ENCODE measurements at regions not wholly inside any gene's neighbourhood (a gene's known extent, or its start where the extent isn't known, plus 50 kb on each side); places are given as distances from the start of the nearest gene placed in this dataset.

DNA sequence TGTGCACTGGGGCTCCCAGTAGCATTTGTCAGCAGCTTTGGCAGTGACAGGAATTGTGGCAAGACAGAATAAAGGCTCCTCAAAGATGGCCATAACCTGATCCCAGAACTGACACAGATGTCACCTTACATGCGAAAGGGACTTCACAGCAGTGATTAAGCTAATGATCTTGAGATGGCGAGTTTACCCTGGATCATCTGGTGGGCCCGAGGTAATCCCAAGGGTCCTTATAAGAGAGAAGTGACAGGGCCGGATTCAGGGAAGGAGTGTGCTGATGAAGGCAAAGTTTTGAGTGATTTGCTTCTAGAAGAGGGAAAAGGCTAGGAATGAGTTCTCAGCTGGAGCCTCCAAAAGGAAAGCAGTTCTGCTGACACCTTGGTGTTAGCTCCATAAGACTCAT lies 333.9 kb downstream of the LPIN1 start:
- TF ChIP-seq, protein P1, sequence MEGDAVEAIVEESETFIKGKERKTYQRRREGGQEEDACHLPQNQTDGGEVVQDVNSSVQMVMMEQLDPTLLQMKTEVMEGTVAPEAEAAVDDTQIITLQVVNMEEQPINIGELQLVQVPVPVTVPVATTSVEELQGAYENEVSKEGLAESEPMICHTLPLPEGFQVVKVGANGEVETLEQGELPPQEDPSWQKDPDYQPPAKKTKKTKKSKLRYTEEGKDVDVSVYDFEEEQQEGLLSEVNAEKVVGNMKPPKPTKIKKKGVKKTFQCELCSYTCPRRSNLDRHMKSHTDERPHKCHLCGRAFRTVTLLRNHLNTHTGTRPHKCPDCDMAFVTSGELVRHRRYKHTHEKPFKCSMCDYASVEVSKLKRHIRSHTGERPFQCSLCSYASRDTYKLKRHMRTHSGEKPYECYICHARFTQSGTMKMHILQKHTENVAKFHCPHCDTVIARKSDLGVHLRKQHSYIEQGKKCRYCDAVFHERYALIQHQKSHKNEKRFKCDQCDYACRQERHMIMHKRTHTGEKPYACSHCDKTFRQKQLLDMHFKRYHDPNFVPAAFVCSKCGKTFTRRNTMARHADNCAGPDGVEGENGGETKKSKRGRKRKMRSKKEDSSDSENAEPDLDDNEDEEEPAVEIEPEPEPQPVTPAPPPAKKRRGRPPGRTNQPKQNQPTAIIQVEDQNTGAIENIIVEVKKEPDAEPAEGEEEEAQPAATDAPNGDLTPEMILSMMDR (IDR thresholded peaks at IDR 0.05): no peak
- TF ChIP-seq POLR2A (IDR thresholded peaks at IDR 0.05): no peak
